ENCODE measurements at regions not wholly inside any gene's neighbourhood (a gene's known extent, or its start where the extent isn't known, plus 50 kb on each side); places are given as distances from the start of the nearest gene placed in this dataset.
A peak's percentile ranks its signal among the peaks of the same experiment; 100 is the strongest.

GRCh38 chr1:84078108-84078841 is 65.8 kb upstream of the PRKACB start:
- peak overlapping the region; percentile 85 for H3K27ac ChIP-seq
- TF ChIP-seq, protein P1, sequence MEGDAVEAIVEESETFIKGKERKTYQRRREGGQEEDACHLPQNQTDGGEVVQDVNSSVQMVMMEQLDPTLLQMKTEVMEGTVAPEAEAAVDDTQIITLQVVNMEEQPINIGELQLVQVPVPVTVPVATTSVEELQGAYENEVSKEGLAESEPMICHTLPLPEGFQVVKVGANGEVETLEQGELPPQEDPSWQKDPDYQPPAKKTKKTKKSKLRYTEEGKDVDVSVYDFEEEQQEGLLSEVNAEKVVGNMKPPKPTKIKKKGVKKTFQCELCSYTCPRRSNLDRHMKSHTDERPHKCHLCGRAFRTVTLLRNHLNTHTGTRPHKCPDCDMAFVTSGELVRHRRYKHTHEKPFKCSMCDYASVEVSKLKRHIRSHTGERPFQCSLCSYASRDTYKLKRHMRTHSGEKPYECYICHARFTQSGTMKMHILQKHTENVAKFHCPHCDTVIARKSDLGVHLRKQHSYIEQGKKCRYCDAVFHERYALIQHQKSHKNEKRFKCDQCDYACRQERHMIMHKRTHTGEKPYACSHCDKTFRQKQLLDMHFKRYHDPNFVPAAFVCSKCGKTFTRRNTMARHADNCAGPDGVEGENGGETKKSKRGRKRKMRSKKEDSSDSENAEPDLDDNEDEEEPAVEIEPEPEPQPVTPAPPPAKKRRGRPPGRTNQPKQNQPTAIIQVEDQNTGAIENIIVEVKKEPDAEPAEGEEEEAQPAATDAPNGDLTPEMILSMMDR (conservative IDR thresholded peaks at IDR 0.05) = no peak

- TF ChIP-seq, protein P1 (conservative IDR thresholded peaks at IDR 0.05) = 0 out of 2 replicates have a peak, but pooled peaks have one; percentile 6
- H3K27ac ChIP-seq = peak overlapping the region; percentile 85
Observed at GRCh38 chr1:84077476-84078107, 66.5 kb upstream of the PRKACB start.

DNA sequence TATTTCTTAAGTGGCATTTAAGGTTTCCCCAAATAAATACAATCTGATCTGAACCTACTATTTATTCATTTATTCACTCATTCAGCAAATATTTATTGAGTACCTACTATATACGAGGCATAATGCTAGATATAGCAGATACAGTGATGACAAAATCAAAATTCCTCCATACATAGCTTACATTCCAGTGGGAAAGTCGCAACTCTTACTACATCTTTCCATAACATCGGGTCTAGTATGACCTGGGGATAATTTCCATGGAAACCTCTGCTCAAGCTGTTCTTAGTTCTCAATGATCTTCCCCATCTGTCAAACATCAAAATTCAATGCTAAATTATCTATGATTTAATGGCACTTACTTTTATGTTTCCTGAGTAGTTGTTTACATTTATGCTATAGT is 70.8 kb upstream of the PRKACB start:
- H3K27ac ChIP-seq = no peak overlapping the region
- TF ChIP-seq, protein P1 (conservative IDR thresholded peaks at IDR 0.05) = no peak

- TF ChIP-seq, protein P1 (conservative IDR thresholded peaks at IDR 0.05) = no peak
- no peak overlapping the region for H3K27ac ChIP-seq
Observed at GRCh38 chr1:84069236-84069845, 70.4 kb upstream of the TTLL7 start.

GRCh38 chr1:84062496-84062895 is 63.6 kb upstream of the TTLL7 start:
- TF ChIP-seq, protein P1 (conservative IDR thresholded peaks at IDR 0.05) = no peak

DNA sequence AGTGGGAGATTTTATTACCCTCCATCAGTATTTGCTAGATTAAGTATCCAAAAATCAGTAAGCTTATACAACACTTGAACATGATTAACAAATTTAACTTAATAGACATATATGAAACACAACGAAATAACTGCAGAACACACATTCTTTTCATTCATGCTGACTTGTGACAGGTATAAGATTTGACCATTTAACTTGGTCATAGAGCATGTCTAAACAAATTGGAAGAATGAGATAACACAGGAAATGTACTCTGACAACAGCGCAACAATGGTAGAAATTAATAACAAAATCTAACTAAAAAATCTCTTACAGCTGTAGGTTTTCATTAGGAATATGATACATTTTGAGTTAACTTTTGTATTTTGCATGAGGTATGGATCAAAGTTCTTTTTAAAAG is 62.4 kb upstream of the TTLL7 start:
- TF ChIP-seq, protein P1 (conservative IDR thresholded peaks at IDR 0.05) = no peak
- no peak overlapping the region for H3K27ac ChIP-seq

More at GRCh38 chr1:84062496-84062895, 63.6 kb upstream of the TTLL7 start:
- no peak overlapping the region for H3K27ac ChIP-seq

DNA sequence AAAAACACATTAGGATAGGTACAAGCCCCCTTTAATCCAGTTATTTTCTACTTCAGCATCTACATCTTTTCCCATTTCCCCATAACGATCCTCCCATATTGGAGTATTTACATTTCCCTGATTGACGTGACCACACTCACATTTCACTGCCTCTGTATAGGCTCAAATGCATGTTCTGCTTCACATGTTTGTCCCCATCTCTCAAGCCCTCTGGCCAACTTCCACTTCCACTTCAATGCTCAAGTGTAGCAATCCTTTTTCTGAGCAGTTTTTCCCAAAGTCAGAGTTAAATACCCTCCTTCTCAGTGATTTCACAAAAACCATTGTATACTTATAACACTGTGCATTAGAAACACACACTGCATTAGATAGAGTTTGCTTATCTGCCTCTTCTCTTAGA is 61.8 kb upstream of the TTLL7 start:
- H3K27ac ChIP-seq = no peak overlapping the region
- TF ChIP-seq, protein P1 (conservative IDR thresholded peaks at IDR 0.05) = no peak

All from VCaP (cell line).